Mucosa of rectum (tissue), 2 donors: ENCODE measurements at regions not wholly inside any gene's neighbourhood (a gene's known extent, or its start where the extent isn't known, plus 50 kb on each side); places are given as distances from the start of the nearest gene placed in this dataset.

Experiments
- H3K27ac ChIP-seq, 2 donors: one replicate each; pipeline ENCODE4 v1.7.0; 2013; ENCODE audit warnings: inconsistent platforms in 2 of 2, low read depth in 2 of 2, low read length in 2 of 2
- H3K27me3 ChIP-seq, 2 donors: one replicate each; pipeline ENCODE4 v1.7.0; 2013; ENCODE audit warnings: low read length in 2 of 2; ENCODE audit not compliant: control insufficient read depth in 2 of 2, insufficient read depth in 2 of 2
- H3K36me3 ChIP-seq, 2 donors: one replicate each; pipeline ENCODE4 v1.7.0; 2013; ENCODE audit warnings: low read length in 2 of 2; ENCODE audit not compliant: control insufficient read depth in 2 of 2, insufficient read depth in 2 of 2
- H3K4me1 ChIP-seq, 2 donors: one replicate each; pipeline ENCODE4 v1.7.0; 2013; ENCODE audit warnings: low read length in 2 of 2, mild to moderate bottlenecking in 1 of 2; ENCODE audit not compliant: control insufficient read depth in 2 of 2, insufficient read depth in 2 of 2
- H3K4me3 ChIP-seq, 2 donors: one replicate each; pipeline ENCODE4 v1.7.0; 2013; ENCODE audit warnings: low read length in 2 of 2
- H3K9ac ChIP-seq, 2 donors: one replicate each; pipeline ENCODE4 v1.7.0; 2013; ENCODE audit warnings: low read length in 2 of 2, low read depth in 1 of 2, mild to moderate bottlenecking in 1 of 2
- H3K9me3 ChIP-seq, 2 donors: one replicate each; pipeline ENCODE4 v1.7.0; 2013; ENCODE audit warnings: low read length in 2 of 2; ENCODE audit not compliant: control insufficient read depth in 2 of 2
- donor health status: healthy.
- donor health status: Normal muscosa, but diverticular disease.

DNA sequence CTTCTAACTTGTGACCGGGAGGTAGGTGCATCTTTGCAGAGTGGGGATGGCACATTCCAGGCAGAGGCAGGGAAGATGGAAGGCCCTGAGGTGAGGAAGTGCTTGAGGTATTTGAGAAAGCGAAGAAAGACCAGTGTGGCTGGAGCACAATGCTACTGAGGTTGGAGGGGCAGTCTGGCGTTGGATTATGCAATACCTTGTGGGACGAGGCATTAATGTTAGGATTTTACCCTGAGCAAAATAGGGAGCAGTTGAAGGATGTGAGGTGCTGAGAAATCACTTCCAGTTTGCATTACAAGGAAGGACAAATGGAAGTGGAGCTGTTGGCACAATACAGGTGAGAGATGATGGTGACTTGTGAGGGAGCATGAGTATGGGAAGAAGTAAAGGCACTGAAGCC is 145.5 kb downstream of the KCNA5 start:
- no peak overlapping the region for H3K27ac ChIP-seq
- H3K4me3 ChIP-seq: no peak overlapping the region
- H3K9ac ChIP-seq: no peak overlapping the region

DNA sequence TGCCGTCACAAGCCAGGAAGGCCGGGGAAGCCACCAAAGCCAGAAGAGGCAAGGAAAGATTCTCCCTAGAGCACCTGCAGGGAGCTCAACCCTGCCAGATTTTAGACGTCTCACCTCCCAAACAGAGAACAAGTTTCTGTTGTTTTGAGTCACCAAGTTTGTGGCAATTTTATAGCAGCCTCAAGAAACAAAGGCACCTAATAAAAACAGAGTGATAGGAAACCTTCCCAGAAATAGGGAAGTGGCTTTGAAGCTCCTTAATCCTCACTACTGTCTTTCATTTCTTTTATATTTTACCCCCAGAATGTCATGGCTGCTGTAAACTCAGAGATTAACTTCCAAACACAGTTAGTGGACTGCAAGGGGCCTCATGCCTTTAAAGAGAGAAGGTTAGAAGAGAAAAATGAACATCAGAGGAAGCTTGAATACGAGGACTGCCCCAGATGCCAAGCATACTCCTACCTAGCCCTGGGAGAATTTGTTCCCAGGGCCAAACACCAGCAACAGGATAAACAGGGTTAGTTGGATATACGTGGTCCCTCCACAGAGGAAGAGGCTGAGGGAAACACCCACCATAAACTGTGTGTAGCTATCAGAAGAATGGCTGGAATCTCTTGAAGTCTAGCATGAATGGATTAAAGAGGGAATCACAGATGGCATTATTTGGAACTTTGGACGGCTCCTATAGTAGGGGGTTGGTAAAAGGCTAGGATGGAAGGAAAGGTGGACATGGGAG is 148.3 kb downstream of the KCNA5 start:
- H3K27me3 ChIP-seq: no peaks in the 10 kb centered on the region
- H3K4me1 ChIP-seq: no peaks in the 10 kb centered on the region
- H3K27ac ChIP-seq: no peak overlapping the region
- H3K36me3 ChIP-seq: no peaks in the 10 kb centered on the region
- no peak overlapping the region for H3K4me3 ChIP-seq
- H3K9ac ChIP-seq: no peak overlapping the region
- no peaks in the 10 kb centered on the region for H3K9me3 ChIP-seq

More for the DNA sequence above, 145.5 kb downstream of the KCNA5 start:
- no peaks in the 10 kb centered on the region for H3K4me1 ChIP-seq
- H3K36me3 ChIP-seq: no peaks in the 10 kb centered on the region
- peaks cover 0 to 2% of the 10 kb centered on the region in 2 donors for H3K27me3 ChIP-seq
- no peaks in the 10 kb centered on the region for H3K9me3 ChIP-seq

DNA sequence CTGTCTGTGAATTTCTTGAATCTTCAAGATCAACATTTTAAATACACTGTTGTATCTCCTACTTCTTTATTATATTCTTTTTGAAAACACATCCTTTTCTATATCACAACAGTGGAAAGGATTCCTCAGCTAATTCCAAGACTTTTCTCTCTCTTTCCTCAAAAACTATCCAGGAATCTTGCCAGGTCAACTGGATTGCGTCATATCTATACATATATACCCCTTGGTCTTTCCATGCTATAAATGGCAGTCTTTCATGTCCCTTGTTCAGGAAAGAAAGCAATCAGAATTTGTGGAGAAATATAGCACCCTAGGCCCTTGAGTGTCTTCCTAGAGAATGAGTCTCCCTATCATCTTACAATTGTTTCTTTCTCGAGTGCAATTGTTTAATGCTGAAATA is 149.0 kb downstream of the KCNA5 start:
- peaks cover 0 to 1% of the 10 kb centered on the region in 2 donors for H3K27me3 ChIP-seq
- no peaks in the 10 kb centered on the region for H3K4me1 ChIP-seq
- H3K27ac ChIP-seq: no peak overlapping the region
- no peaks in the 10 kb centered on the region for H3K9me3 ChIP-seq
- H3K9ac ChIP-seq: no peak overlapping the region
- no peaks in the 10 kb centered on the region for H3K36me3 ChIP-seq
- no peak overlapping the region for H3K4me3 ChIP-seq

DNA sequence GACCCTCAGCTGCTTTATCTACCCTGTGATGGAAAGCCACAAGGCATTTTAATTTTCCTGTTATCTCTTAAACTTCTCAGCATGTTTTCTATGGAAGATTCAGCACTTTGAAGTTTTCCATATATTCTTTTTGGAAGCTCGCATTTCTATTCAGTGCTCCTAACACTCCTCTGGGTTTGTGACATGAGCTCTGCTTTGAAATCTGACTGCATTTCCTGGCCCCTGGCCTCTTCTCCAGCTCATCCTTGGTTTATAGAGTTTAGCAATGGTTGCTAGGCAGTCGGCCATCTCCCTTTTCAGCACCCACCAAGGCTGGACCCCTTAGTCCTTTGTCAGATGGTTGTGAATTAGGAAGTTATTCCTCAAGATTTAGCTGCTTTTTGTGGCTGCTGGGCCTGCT is 150.6 kb downstream of the KCNA5 start:
- Histone ChIP-seq H3K9me3 (no peaks in the 10 kb centered on the region), H3K4me1 (no peaks in the 10 kb centered on the region), H3K9ac (no peak overlapping the region), H3K27me3 (peaks cover 0 to 3% of the 10 kb centered on the region in 2 donors), H3K36me3 (no peaks in the 10 kb centered on the region), H3K27ac (no peak overlapping the region), H3K4me3 (no peak overlapping the region)

DNA sequence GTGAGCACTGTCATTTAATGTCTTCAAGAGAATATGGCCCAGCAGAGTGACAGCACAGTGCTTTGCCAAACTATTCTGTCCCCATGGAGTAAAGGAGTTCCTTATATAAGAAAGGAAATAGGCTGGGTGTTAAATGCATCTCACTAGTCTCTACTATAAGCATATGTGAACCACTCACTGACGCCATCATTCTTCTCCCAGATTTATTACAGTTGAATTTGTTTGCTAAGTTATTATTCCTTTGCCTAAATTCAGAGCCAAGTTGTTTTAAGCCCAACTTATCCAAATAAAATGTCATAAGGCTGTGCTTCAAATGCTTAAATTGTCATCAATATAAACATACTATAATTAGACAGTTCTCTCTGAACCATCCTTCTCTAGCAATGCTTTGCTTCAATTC is 151.6 kb downstream of the KCNA5 start:
- Histone ChIP-seq H3K9ac (no peak overlapping the region), H3K27ac (no peak overlapping the region), H3K27me3 (peaks cover 0 to 9% of the 10 kb centered on the region in 2 donors), H3K36me3 (no peaks in the 10 kb centered on the region), H3K9me3 (no peaks in the 10 kb centered on the region), H3K4me1 (no peaks in the 10 kb centered on the region), H3K4me3 (no peak overlapping the region)

DNA sequence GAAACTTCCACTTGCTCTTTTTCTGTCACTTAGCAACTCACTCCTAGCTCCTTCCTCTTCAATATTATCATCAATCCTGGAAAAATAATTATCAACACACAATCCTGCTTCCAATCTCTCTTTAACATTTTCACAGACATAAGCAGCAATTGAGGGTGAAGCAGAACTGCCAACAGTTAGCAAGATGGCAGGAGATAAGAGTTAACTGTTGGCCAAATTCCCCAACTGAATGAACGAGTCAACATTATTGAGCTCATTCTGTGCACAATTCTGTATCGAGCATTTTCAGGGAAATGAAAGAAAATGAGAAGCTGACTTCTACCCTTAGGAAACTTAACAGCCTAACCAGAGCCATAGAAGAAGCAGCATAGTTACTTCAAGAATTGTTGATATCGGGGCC is 152.0 kb downstream of the KCNA5 start:
- no peaks in the 10 kb centered on the region for H3K9me3 ChIP-seq
- peaks cover 0 to 9% of the 10 kb centered on the region in 2 donors for H3K27me3 ChIP-seq
- H3K4me3 ChIP-seq: no peak overlapping the region
- no peak overlapping the region for H3K27ac ChIP-seq
- peaks cover 0 to 2% of the 10 kb centered on the region in 2 donors for H3K4me1 ChIP-seq
- no peaks in the 10 kb centered on the region for H3K36me3 ChIP-seq
- H3K9ac ChIP-seq: no peak overlapping the region

DNA sequence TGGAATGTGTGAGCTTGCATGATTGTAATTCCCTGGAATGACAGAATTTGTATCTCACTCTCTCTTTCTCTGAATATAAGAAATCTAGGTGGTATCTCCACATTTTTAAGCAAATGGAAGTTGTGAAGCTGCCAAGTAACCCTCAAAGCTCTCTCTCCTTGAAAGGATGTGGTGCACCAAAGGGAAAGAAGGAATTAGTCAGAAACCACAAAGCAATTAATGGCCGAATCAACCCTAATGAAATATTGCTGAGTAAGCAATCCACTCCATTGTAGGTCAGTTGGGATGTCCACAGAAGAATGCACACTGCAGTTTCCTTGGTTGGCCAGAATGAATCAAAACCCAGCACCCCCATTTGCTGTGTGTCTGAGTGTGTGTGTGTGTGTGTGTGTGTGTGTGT is 153.5 kb downstream of the KCNA5 start:
- no peaks in the 10 kb centered on the region for H3K9me3 ChIP-seq
- no peak overlapping the region for H3K9ac ChIP-seq
- no peak overlapping the region for H3K27ac ChIP-seq
- H3K36me3 ChIP-seq: no peaks in the 10 kb centered on the region
- no peak overlapping the region for H3K4me3 ChIP-seq
- peaks cover 0 to 3% of the 10 kb centered on the region in 2 donors for H3K4me1 ChIP-seq
- H3K27me3 ChIP-seq: peaks cover 0 to 9% of the 10 kb centered on the region in 2 donors

DNA sequence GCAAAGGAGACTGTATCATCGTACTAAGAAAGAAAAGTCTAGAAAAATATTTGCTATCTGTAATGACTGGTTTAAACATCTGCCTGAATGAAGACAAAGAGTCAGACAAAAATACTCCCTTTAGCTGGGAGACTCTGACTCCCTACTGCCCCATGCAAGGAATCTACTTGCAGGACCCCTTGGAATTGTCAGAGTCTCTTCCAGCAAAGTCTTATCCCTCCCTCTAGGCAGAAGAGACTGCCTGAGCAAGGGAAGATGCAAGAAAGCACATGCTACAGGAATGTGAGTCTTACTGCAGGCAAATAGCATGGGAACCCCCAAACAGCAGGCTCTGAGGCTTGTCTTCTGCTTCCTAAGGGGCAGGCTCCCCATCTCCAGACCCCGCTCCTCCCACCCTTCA is 154.0 kb downstream of the KCNA5 start:
- H3K9ac ChIP-seq: no peak overlapping the region
- H3K9me3 ChIP-seq: no peaks in the 10 kb centered on the region
- no peaks in the 10 kb centered on the region for H3K36me3 ChIP-seq
- peaks cover 0 to 9% of the 10 kb centered on the region in 2 donors for H3K27me3 ChIP-seq
- H3K27ac ChIP-seq: no peak overlapping the region
- H3K4me3 ChIP-seq: no peak overlapping the region
- peaks cover 0 to 3% of the 10 kb centered on the region in 2 donors for H3K4me1 ChIP-seq

DNA sequence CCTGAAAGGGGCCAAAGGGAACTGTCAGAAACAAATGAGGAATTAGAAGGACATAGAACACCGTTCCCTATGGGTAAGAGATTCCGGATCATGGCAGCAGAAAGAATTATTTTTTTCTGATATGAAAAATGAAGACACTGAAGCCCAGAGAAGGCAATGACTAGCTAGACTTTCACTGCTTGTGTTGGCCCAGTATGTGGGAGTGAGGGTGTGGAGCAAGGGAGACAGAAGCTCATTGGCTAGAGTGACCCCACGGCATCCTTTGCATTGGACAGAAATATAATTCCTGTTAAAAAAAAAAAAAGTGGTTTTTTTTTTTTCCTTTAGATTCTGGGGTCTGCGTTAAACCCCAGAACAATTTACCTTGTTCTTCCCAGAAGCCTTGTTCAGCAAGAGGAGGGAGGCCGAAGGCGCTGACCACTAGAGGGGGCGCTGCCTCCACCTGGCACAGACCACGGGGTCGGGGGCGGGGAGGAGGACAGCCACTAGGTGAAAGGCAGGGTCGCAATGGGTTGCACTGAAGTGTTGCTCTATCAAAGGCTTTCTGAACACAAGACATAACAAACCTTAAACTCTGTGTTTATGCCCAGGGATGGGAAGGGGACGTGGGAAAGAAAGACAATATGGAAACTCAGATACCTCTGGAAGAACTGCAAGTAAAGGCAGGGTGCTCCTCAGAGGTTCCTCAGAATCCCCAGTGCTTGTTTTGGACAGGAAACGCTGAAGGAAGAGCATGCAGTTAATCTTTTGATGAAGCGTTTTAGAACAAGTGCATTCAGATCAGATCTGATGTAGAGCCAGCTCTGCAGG is 156.8 kb downstream of the KCNA5 start:
- H3K9ac ChIP-seq: no peak overlapping the region
- peaks cover 0 to 3% of the 10 kb centered on the region in 2 donors for H3K4me1 ChIP-seq
- H3K9me3 ChIP-seq: no peaks in the 10 kb centered on the region
- no peaks in the 10 kb centered on the region for H3K36me3 ChIP-seq
- peaks cover 0 to 9% of the 10 kb centered on the region in 2 donors for H3K27me3 ChIP-seq
- H3K4me3 ChIP-seq: no peak overlapping the region
- H3K27ac ChIP-seq: no peak overlapping the region

DNA sequence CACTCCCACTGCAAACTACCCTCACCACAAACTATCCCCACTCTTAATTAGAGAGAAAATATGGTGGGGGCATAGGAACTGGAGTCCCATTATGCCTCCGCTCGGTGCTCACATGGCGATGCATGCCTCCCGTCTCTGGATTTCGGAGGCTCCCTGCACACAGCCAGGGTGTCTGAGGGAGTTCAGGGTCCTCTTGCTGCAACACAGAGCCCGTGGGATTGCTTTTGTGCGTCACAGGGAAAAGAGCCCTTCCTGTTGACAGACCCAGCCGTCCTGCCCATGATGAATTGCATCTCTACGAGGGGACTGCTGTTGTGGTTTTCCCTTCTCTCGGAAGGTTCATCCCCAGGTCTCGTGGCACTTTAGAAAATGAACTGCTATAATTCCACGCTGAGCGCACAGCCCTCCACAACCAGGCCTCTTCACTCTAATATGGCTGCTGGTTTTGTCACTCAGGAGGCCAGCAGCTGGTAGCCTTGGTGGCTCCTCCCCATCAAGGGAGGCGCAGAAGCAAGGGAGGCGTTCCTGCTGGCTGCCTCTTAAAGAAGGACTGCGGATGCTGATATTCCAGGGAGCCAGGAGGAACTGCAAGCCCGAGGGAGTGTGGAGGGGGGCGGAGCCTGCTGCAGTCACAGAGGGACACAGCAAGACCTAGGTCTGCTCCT is 158.0 kb downstream of the KCNA5 start:
- no peaks in the 10 kb centered on the region for H3K36me3 ChIP-seq
- no peaks in the 10 kb centered on the region for H3K9me3 ChIP-seq
- no peak overlapping the region for H3K9ac ChIP-seq
- no peak overlapping the region for H3K27ac ChIP-seq
- no peak overlapping the region for H3K4me3 ChIP-seq
- H3K4me1 ChIP-seq: peaks cover 0 to 3% of the 10 kb centered on the region in 2 donors
- H3K27me3 ChIP-seq: peaks cover 0 to 9% of the 10 kb centered on the region in 2 donors
